ENCODE measurements at regions not wholly inside any gene's neighbourhood (a gene's known extent, or its start where the extent isn't known, plus 50 kb on each side); places are given as distances from the start of the nearest gene placed in this dataset.

DNA sequence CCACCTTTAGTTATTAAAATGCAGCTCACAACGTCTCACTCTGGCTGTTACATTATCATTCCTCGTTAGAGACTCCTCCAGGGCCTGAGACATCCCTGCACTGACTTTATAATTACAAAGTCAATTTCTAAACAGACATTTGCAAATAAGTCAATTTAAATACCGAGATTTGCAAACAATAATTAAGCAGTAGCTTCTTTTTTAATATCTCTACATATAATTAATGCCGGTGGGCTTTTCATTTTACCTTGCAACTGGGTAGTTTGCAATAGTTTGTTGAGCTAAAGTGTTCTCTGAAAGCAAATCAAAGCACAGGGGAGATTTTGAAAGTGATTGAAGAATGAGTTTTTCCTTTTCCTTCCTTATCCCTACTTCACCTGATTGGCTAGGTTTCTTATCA lies 154.4 kb downstream of the TLR4 start:
- H3K9me3 ChIP-seq (replicated peaks), result no peaks in the 10 kb centered on the region
- intact Hi-C loops (cut with micrococcal nuclease), result no loop called here
- no peaks in the 10 kb centered on the region for H3K36me3 ChIP-seq
- no peaks in the 10 kb centered on the region for H3K4me1 ChIP-seq
- no peaks in the 10 kb centered on the region for H3K27me3 ChIP-seq (ENCODE audit: low read depth)
- no peak overlapping the region for H3K4me3 ChIP-seq
- no peak overlapping the region for H3K27ac ChIP-seq (replicated peaks)
- TF ChIP-seq, protein P1, sequence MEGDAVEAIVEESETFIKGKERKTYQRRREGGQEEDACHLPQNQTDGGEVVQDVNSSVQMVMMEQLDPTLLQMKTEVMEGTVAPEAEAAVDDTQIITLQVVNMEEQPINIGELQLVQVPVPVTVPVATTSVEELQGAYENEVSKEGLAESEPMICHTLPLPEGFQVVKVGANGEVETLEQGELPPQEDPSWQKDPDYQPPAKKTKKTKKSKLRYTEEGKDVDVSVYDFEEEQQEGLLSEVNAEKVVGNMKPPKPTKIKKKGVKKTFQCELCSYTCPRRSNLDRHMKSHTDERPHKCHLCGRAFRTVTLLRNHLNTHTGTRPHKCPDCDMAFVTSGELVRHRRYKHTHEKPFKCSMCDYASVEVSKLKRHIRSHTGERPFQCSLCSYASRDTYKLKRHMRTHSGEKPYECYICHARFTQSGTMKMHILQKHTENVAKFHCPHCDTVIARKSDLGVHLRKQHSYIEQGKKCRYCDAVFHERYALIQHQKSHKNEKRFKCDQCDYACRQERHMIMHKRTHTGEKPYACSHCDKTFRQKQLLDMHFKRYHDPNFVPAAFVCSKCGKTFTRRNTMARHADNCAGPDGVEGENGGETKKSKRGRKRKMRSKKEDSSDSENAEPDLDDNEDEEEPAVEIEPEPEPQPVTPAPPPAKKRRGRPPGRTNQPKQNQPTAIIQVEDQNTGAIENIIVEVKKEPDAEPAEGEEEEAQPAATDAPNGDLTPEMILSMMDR (IDR thresholded peaks at IDR 0.05; ENCODE audit: borderline replicate concordance), result no peak
- no peak for DNase-seq

DNA sequence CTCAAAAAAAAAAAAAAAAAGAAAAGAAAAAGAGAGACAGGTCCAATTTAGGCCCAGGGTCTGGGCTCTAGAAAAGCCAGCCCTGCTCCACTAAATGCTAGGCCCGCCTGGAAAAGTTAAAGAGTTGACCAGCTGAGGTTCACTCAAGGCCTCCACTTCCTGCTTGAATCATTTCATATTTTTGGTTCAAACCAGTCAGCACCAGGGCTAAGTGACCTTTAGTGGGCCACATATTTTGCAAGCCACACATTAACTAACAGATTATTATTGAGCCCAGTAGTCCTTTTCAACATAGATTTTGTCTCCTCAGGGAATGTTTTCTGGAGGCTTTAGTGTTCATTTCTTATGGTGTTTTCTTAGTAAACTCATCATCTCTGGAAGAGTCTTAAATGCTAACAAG lies 156.6 kb downstream of the TLR4 start:
- no peaks in the 10 kb centered on the region for H3K36me3 ChIP-seq
- no peaks in the 10 kb centered on the region for H3K27me3 ChIP-seq (ENCODE audit: low read depth)
- H3K4me3 ChIP-seq, result no peak overlapping the region
- no peak overlapping the region for H3K27ac ChIP-seq (replicated peaks)
- H3K4me1 ChIP-seq, result no peaks in the 10 kb centered on the region
- no peak for DNase-seq
- intact Hi-C loops (cut with micrococcal nuclease), result no loop called here
- TF ChIP-seq, protein P1 (IDR thresholded peaks at IDR 0.05; ENCODE audit: borderline replicate concordance), result no peak
- no peaks in the 10 kb centered on the region for H3K9me3 ChIP-seq (replicated peaks)

DNA sequence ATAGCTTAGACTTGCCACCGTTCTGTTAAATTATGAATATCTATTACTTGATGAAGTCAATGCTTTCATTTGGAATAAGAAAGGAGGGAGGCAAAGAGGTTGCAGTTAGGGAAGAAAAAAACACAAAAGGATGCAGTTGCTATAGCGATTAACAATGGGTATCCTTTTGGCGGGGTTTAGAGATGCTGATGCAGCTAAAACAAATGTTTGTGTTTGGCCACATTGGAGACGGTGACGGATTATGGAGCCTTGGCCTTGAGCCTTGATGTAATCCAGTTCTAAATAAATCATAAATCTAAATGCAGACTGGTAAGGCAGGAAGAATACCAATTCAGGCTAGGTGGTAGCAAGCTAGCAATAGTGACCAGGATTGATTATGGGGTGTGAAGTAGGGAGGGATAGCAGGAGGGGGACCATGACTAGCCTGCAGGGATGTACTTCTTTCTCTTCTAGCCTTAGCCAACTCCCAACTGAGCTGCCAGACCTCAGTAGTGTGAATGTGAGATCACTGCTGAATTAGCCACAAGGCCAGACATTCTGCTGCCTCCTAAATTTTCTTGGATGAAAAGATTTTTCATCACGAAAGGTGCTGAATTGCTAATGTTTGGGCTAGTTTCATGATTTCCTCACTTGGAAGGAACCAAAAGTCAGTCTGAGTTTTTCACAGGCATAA lies 160.3 kb downstream of the TLR4 start:
- H3K4me3 ChIP-seq, result no peak overlapping the region
- H3K27ac ChIP-seq (replicated peaks), result no peak overlapping the region
- H3K9me3 ChIP-seq (replicated peaks), result no peaks in the 10 kb centered on the region
- H3K36me3 ChIP-seq, result no peaks in the 10 kb centered on the region
- no peaks in the 10 kb centered on the region for H3K4me1 ChIP-seq
- no peak for DNase-seq
- no peaks in the 10 kb centered on the region for H3K27me3 ChIP-seq (ENCODE audit: low read depth)
- TF ChIP-seq, protein P1 (IDR thresholded peaks at IDR 0.05; ENCODE audit: borderline replicate concordance), result no peak
- intact Hi-C loops (cut with micrococcal nuclease), result no loop called here

DNA sequence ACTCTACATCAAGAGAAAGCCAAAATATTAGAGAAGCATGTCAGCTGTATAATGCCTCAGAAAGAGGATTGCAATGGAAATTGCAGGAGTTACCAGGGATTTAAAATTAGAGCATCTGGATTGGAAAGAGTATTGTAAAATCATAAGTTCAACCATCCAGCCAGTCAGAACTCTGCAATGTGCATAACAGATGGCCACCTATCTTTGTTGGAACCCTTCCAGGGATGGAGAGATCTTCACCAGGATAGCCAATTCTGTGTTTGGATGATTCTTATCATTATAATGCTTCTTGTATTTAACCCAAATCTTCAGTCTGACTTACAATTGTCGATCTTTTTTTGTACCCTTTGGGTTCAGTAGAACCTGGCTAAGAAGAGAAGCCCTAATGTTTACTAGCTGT lies 164.4 kb downstream of the TLR4 start:
- H3K36me3 ChIP-seq, result no peaks in the 10 kb centered on the region

DNA sequence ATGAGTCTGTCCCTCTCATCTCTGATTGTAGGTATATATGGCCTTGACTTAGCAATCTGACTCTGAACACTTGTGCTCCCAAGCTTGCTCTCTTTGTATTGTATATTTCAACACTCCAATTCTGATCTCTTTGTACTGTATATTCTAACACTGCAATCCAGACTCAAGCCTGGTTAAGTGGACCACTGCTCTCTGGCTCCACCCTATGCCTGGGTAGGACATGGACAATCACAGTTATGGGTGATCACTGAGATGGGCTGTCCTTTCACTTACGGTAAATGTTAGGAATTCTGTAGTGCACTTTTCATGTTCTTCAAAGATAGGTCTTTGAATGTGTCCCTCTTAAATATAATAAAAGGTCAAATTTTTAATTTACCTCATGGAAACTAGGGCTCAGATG lies 165.1 kb downstream of the TLR4 start:
- intact Hi-C loops (cut with micrococcal nuclease), result no loop called here
- H3K36me3 ChIP-seq, result no peaks in the 10 kb centered on the region
- no peak overlapping the region for H3K4me3 ChIP-seq
- TF ChIP-seq, protein P1 (IDR thresholded peaks at IDR 0.05; ENCODE audit: borderline replicate concordance), result no peak
- H3K4me1 ChIP-seq, result no peaks in the 10 kb centered on the region
- H3K27ac ChIP-seq (replicated peaks), result no peak overlapping the region
- no peaks in the 10 kb centered on the region for H3K9me3 ChIP-seq (replicated peaks)
- no peak for DNase-seq
- no peaks in the 10 kb centered on the region for H3K27me3 ChIP-seq (ENCODE audit: low read depth)

More for the DNA sequence above, 164.4 kb downstream of the TLR4 start:
- no peak overlapping the region for H3K27ac ChIP-seq (replicated peaks)
- DNase-seq, result no peak
- no peaks in the 10 kb centered on the region for H3K27me3 ChIP-seq (ENCODE audit: low read depth)
- H3K4me1 ChIP-seq, result no peaks in the 10 kb centered on the region
- H3K4me3 ChIP-seq, result no peak overlapping the region
- no peaks in the 10 kb centered on the region for H3K9me3 ChIP-seq (replicated peaks)
- TF ChIP-seq, protein P1 (IDR thresholded peaks at IDR 0.05; ENCODE audit: borderline replicate concordance), result no peak
- intact Hi-C loops (cut with micrococcal nuclease), result no loop called here

All from left ventricle myocardium inferior (tissue), 1 donor.